CD4-positive, alpha-beta T cell treated with Interferon alpha-2 for 1 hour (primary cell): ENCODE measurements at regions not wholly inside any gene's neighbourhood (a gene's known extent, or its start where the extent isn't known, plus 50 kb on each side); places are given as distances from the start of the nearest gene placed in this dataset.

Experiments used
- DNase-seq, 2 donors: peaks; one replicate each; pipeline ENCODE4 v3.0.0-alpha.2; 2020 to 2022

GRCh38 chr6:90807791-90808701, 221.2 kb upstream of the MAP3K7 start:
- DNase-seq = no peak

- no peak for DNase-seq
Observed at GRCh38 chr6:90805619-90806155, 218.8 kb upstream of the MAP3K7 start.

DNA sequence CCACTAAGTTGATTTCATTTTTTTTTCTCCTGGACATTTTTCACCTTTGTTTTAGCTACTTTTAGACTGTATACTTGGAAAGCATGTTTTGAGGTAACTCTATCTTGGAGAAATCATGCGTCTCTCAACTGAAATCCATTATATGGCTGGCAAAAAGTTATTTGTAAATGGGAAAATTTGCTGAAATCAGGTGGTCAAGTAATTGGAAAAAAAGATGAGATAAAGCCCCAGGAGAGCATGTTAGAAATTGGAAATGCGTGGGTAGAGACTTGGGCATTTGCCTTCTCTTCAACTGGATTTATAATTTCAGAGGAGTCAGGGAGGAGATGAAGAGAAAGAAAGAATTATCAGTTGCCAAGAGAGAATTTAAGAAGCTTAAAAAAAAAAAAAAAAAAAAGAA, 217.1 kb upstream of the MAP3K7 start:
- DNase-seq = no peak

DNA sequence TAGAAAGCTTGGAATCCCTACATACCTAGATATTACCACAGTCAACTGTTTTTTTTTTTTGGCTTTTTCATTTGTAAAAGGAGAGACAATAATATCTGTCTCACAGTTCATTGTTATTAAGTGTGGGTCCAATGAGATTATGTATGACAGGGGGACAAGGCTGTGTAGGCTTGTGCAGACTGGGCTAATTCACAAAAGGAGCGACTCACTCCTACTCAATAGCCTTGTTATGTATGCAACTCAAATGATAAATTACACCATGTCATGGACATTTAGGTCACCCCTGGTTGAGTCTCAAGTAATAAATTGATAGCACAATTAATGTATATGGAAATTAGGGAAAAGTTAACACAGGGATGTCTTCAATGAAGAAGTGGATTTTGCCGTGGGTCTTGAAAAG, 208.2 kb upstream of the MAP3K7 start:
- DNase-seq = no peak

DNA sequence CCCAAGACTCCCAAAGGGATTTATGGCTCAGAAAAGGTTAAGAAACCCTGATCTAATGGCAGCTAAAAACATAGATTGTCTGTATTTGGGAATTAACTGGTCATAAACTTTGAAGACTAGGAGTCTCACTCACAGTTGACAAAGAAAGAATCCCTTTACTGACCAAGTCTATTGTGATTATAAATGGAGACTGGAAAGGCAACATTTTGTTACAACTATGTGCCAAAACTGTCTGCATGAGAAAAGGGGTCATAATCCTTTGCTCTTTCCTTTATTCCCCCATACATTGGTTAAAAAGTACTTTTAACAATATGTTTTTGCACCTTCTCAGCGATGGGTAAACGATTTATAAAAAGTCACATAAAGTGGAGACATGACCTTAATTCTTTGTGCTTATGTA, 206.9 kb upstream of the MAP3K7 start:
- DNase-seq = no peak

DNA sequence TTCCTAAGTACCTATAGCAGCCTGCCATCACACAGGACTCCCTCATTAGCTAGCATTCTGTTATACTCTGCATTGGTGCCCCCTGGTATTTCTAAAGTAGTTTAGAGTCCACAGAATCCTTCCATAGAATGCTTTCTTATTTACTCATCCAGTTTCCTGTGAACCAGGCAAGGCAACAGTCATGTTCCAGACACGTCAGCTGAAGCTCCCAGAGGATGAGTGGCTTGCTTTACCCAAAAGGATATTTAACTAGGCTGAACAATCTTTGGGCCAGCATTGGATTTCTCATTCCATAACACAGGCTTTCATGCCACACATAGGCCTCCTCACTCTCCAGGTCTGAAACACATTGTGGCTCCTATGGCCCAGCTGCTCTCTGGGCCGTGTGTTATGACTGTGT, 203.8 kb upstream of the MAP3K7 start:
- no peak for DNase-seq

GRCh38 chr6:90790058-90790457, 203.2 kb upstream of the MAP3K7 start:
- no peak for DNase-seq

GRCh38 chr6:90788781-90789180, 201.9 kb upstream of the MAP3K7 start:
- no peak for DNase-seq

DNA sequence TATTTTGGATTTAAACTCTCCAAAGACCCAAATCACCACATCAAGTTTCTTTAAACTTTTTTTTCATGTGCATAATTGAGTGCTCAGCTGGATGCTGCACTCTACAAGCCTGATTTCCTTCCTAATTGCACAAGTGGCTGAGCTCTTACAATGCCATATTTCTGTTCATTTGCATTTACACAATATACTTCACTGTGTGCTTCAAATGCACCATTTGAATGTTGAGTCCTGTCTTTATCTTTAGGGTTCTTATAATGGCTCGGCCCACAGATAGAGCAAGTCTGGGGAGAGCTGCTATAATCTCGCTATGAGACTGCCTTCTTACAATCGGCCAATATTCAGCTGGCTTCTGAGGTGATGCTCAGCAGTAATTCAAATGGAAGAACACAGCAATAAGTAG, 200.6 kb upstream of the MAP3K7 start:
- DNase-seq = no peak

- DNase-seq = no peak
Observed at GRCh38 chr6:90780778-90781177, 193.9 kb upstream of the MAP3K7 start.

- no peak for DNase-seq
Observed at GRCh38 chr6:90780141-90780540, 193.3 kb upstream of the MAP3K7 start.

DNA sequence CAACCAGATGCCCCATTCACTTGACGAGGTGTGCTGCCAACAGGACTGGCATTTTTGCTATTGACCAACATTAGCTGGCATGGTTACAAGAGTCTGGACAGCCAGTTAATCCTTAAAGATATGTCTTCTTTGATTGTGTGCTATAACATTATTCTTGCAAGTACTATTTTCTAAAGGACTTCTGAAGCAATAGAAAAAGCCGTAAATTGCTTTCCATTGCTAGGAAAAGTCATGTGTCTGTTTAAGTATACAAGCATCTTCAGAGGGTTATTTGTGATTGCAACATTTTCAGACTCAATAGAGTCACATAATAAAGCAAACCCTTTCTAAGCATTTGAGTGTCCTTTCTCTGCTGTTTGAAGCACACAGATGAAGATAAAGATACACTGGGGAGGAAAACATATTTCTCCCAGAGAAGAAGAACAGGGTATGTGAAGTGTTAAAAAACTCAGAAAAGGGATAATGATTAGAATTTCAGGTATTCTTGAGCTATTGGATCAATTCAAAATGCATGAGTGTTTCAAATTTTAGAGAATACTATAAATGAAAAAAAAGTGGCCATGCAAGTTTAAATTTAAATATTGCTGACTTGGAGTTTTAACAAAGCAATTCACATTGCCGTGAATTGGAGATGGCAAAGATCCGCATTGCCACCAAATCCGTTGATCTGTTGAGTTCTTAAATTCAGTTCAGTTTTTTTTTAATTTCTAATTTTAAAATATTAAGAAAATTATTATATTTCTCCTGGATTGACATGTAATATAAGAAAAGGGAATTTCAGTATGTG, 191.7 kb upstream of the MAP3K7 start:
- no peak for DNase-seq

GRCh38 chr6:90770778-90771177, 183.9 kb upstream of the MAP3K7 start:
- DNase-seq = no peak

- DNase-seq = no peak
Observed at GRCh38 chr6:90765895-90766294, 179.0 kb upstream of the MAP3K7 start.

DNA sequence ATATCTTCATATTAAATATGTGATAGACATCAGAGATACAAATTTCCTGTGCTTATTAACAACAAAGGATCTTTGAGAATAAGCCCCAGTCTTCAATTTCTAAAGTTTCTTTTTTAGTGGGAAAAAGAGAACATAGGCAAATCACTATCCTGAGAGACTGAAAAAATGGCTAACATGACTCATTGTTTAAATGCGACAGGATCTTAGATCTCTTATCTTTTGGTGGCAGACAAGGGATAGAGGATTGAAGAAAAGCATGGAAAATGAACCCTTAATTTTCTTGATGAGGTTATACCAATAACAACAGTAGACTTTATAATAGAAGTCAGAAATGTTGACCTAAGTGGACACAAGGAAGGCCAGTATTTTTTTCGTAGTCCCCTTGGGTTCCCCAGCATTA, 178.6 kb upstream of the MAP3K7 start:
- no peak for DNase-seq

GRCh38 chr6:90764001-90764400, 177.1 kb upstream of the MAP3K7 start:
- no peak for DNase-seq

DNA sequence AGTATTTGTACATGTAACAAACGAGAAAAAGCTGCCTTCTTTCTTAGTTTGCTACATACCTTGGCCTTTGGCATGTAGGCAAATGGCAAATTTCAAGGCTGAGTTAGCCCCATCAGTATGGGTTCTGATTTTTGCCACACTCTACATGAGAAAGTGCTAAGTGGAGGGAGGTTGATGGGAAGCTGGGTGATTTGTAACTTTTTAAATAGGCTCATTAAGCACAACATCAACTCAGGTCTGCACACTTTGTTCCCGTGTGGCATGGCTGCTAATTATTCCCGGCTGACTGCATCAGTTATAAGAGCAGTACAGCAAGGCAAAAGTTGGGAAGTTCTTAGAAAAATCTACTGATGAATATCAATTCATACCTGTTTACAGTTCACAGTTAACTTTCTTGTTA, 172.8 kb upstream of the MAP3K7 start:
- DNase-seq = no peak

DNA sequence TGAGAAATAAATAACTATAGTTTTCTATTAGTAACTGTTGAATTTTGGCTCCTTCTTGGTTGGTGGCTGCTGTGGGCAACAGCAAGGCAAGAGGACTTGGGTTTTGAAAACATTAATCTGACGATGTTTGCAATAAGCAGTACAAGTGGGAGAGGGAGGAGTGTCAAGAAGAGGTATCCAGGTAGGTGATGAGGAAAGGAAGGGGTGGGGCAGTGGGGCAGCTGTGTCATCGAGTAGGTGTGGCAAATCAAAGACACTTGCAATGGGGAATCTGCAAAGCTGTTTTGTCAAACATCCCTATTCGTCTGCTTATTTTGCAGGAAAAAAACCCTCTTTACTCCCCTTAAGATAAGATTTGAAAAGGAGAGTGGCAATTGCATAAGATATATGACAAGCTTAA, 171.9 kb upstream of the MAP3K7 start:
- no peak for DNase-seq

DNA sequence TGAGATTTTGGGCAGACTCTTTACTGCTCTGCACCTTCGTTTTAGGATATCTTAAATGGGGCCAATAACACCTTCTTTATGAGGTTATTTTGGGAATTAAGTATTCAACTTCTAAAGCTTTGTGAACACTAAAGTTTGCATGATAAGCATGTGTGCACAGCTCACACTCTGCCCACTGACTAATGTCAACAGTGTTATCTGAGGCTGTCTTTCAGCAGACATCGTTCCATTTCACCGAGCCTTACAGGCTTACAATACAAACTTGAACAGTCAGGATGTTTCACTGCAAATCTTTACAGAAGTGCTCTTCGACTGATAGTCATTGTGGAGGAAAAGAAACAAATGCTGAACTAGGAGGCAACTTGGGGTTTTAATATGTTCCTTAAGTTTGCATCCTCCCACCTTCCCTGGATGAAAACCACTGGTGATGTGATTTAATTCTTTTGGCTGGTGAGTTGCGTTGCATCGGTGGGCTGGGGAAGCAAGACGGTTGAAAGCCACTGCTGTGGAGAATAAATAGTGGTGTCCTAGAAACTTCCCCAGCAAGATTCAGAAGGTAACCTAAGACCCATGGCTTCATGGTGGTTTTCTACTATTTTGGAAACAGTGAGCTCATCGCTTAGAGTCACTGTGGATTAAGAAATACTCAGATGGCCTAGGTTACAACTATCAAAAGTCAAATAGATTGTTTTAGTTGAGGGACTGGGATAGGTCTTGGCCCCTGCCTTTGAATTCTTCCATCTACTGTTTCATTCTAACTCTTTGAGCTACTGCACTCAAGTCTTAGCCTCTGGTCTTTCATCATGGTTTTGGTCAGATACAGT, 167.2 kb upstream of the MAP3K7 start:
- no peak for DNase-seq

GRCh38 chr6:90739802-90740201, 152.9 kb upstream of the MAP3K7 start:
- DNase-seq = no peak

- DNase-seq = no peak
Observed at GRCh38 chr6:90739339-90739738, 152.5 kb upstream of the MAP3K7 start.

- no peak for DNase-seq
Observed at GRCh38 chr6:90730151-90730673, 143.3 kb upstream of the MAP3K7 start.

- DNase-seq = no peak
Observed at GRCh38 chr6:90729057-90729456, 142.2 kb upstream of the MAP3K7 start.
